GM23248 (cell line): ENCODE measurements at regions not wholly inside any gene's neighbourhood (a gene's known extent, or its start where the extent isn't known, plus 50 kb on each side); places are given as distances from the start of the nearest gene placed in this dataset.
A peak's percentile ranks its signal among the peaks of the same experiment; 100 is the strongest.

Experiments used
- DNase-seq: peaks from one replicate; pipeline ENCODE4 v3.0.0-alpha.2; 2015
- H2AFZ ChIP-seq: fragments of 200-600 bp; sonication (generic); 2 replicates; pipeline ENCODE4 v1.6.1; 2016; ENCODE audit warnings: antibody characterized with exemption
- H3F3A ChIP-seq: fragments of 200-600 bp; sonication (generic); 2 replicates; pipeline ENCODE4 v1.6.1; 2016; ENCODE audit warnings: mild to moderate bottlenecking, antibody characterized with exemption, mixed run types; ENCODE audit not compliant: insufficient read depth
- H3K27ac ChIP-seq: fragments of 200-600 bp; sonication (generic); 2 replicates; pipeline ENCODE4 v1.5.1; 2016; ENCODE audit warnings: mild to moderate bottlenecking
- H3K27me3 ChIP-seq: fragments of 200-600 bp; sonication (generic); replicated peaks from 2 replicates; pipeline ENCODE4 v1.6.1; 2016; ENCODE audit warnings: mild to moderate bottlenecking; ENCODE audit not compliant: insufficient read depth
- H3K36me3 ChIP-seq: fragments of 200-600 bp; sonication (generic); 2 replicates; pipeline ENCODE4 v1.6.1; 2016; ENCODE audit warnings: low read depth, mild to moderate bottlenecking
- H3K4me1 ChIP-seq: fragments of 200-600 bp; sonication (generic); 2 replicates; pipeline ENCODE4 v1.6.1; 2016; ENCODE audit warnings: mild to moderate bottlenecking; ENCODE audit not compliant: insufficient read depth
- H3K4me2 ChIP-seq: fragments of 200-600 bp; sonication (generic); one replicate; pipeline ENCODE4 v1.6.1; 2016; ENCODE audit warnings: mild to moderate bottlenecking; ENCODE audit not compliant: unreplicated experiment
- H3K4me3 ChIP-seq: fragments of 200-600 bp; sonication (generic); 2 replicates; pipeline ENCODE4 v1.5.1; 2016; ENCODE audit warnings: mild to moderate bottlenecking
- H3K79me2 ChIP-seq: fragments of 200-600 bp; sonication (generic); 2 replicates; pipeline ENCODE4 v1.6.1; 2016; ENCODE audit warnings: mild to moderate bottlenecking; ENCODE audit not compliant: insufficient read depth
- H3K9ac ChIP-seq: fragments of 200-600 bp; sonication (generic); 2 replicates; pipeline ENCODE4 v1.6.1; 2016; ENCODE audit warnings: mild to moderate bottlenecking
- H3K9me2 ChIP-seq: fragments of 200-600 bp; sonication (generic); 2 replicates; pipeline ENCODE4 v1.6.1; 2016; ENCODE audit warnings: mixed run types, mild to moderate bottlenecking, moderate library complexity; ENCODE audit not compliant: insufficient read depth
- H3K9me3 ChIP-seq: fragments of 200-600 bp; sonication (generic); one replicate; pipeline ENCODE4 v1.6.1; 2017; ENCODE audit warnings: low read depth
- H4K20me1 ChIP-seq: fragments of 200-600 bp; sonication (generic); 2 replicates; pipeline ENCODE4 v1.6.0; 2016; ENCODE audit not compliant: insufficient read depth
- EZH2 ChIP-seq: fragments of 200-600 bp; sonication (generic); IDR thresholded peaks from 2 replicates; pipeline ENCODE4 v1.6.1; 2018; ENCODE audit warnings: antibody characterized with exemption, mild to moderate bottlenecking; ENCODE audit not compliant: insufficient read depth, poor library complexity, severe bottlenecking
- EZH2phosphoT487 ChIP-seq: fragments of 200-600 bp; sonication (generic); IDR thresholded peaks from 2 replicates; pipeline ENCODE4 v1.6.1; 2018; ENCODE audit warnings: antibody characterized with exemption, moderate library complexity, mild to moderate bottlenecking, low read depth; ENCODE audit not compliant: insufficient read depth
- WGBS, 2 experiments: methylation state at CpG; one replicate each; pipeline ENCODE4 v1.1.6; 2015 to 2017; ENCODE audit warnings: low lambda C conversion rate in 2 of 2, low coverage in 1 of 2; ENCODE audit errors: missing lambda C conversion rate in 2 of 2; 5-methylcytosine and 5-hydroxymethylcytosine counted together
- in situ Hi-C: fragments of 300-500 bp; cut with MboI; formaldehyde crosslinking; loops from 2 replicates; pipeline ENCODE4 v1.15.0; 2020

GRCh38 chr22:27477171-27477570 is 324.4 kb downstream of the MN1 start:
- no peak overlapping the region for H3K4me2 ChIP-seq
- H3K27me3 ChIP-seq: no peaks in the 10 kb centered on the region
- H3K27ac ChIP-seq: no peak overlapping the region
- H3K9ac ChIP-seq: peak overlapping the region; percentile 41
- no peak for TF ChIP-seq EZH2phosphoT487
- no peaks in the 10 kb centered on the region for H3K79me2 ChIP-seq
- no peaks in the 10 kb centered on the region for H4K20me1 ChIP-seq
- DNase-seq: no peak
- no peaks in the 10 kb centered on the region for H3K9me2 ChIP-seq
- H3F3A ChIP-seq: peaks cover 6% of the 10 kb centered on the region
- WGBS, 2 experiments: 93 to 94% methylated on average over 6 to 7 of the region's 7 CpGs
- H2AFZ ChIP-seq: peak overlapping the region; percentile 52; the same call in 1 of the 2 replicates
- H3K36me3 ChIP-seq: no peaks in the 10 kb centered on the region
- peaks cover 37% of the 10 kb centered on the region for H3K4me1 ChIP-seq
- in situ Hi-C loops: no loop called here
- no peaks in the 10 kb centered on the region for H3K9me3 ChIP-seq
- no peak overlapping the region for H3K4me3 ChIP-seq

- no peak overlapping the region for H3K4me2 ChIP-seq
- in situ Hi-C loops: no loop called here
- no peaks in the 10 kb centered on the region for H3K9me3 ChIP-seq
- H3K4me1 ChIP-seq: peaks cover 19% of the 10 kb centered on the region
- no peak overlapping the region for H3K27ac ChIP-seq
- no peak overlapping the region for H2AFZ ChIP-seq
- H3K36me3 ChIP-seq: no peaks in the 10 kb centered on the region
- H3K9me2 ChIP-seq: no peaks in the 10 kb centered on the region
- no peak overlapping the region for H3K4me3 ChIP-seq
- WGBS, 2 experiments: 80 to 87% methylated on average over 9 of the region's 9 CpGs
- no peak for DNase-seq
- no peak overlapping the region for H3K9ac ChIP-seq
- peaks cover 6% of the 10 kb centered on the region; the same call in 1 of the 2 replicates for H3F3A ChIP-seq
- H3K79me2 ChIP-seq: no peaks in the 10 kb centered on the region
- H4K20me1 ChIP-seq: no peaks in the 10 kb centered on the region
- H3K27me3 ChIP-seq: no peaks in the 10 kb centered on the region
- TF ChIP-seq EZH2: no peak
- TF ChIP-seq EZH2phosphoT487: no peak
Observed at GRCh38 chr22:27480487-27480886, 321.1 kb downstream of the MN1 start.

- Histone ChIP-seq H3K36me3 (no peaks in the 10 kb centered on the region), H3F3A (peaks cover 6% of the 10 kb centered on the region; the same call in 1 of the 2 replicates), H3K9me3 (no peaks in the 10 kb centered on the region), H3K4me1 (no peaks in the 10 kb centered on the region), H3K4me2 (no peak overlapping the region), H3K79me2 (no peaks in the 10 kb centered on the region), H4K20me1 (no peaks in the 10 kb centered on the region), H3K9me2 (no peaks in the 10 kb centered on the region), H3K27ac (no peak overlapping the region), H3K4me3 (no peak overlapping the region), H2AFZ (no peak overlapping the region), H3K9ac (no peak overlapping the region), H3K27me3 (no peaks in the 10 kb centered on the region)
- TF ChIP-seq EZH2phosphoT487 (no peak), EZH2 (no peak)
- DNase-seq: no peak
- in situ Hi-C loops: no loop called here
- 44 to 45% methylated on average over 11 of the region's 11 CpGs for WGBS, 2 experiments
Observed at GRCh38 chr22:27482402-27482801, 319.2 kb downstream of the MN1 start.

- no peak for TF ChIP-seq EZH2phosphoT487
- no peak for TF ChIP-seq EZH2
- Histone ChIP-seq H3K4me3 (no peak overlapping the region), H3K9ac (no peak overlapping the region), H3F3A (peaks cover 6% of the 10 kb centered on the region; the same call in 1 of the 2 replicates), H3K4me1 (no peaks in the 10 kb centered on the region), H2AFZ (no peak overlapping the region), H4K20me1 (no peaks in the 10 kb centered on the region), H3K27me3 (no peaks in the 10 kb centered on the region), H3K79me2 (no peaks in the 10 kb centered on the region), H3K9me2 (no peaks in the 10 kb centered on the region), H3K9me3 (no peaks in the 10 kb centered on the region), H3K4me2 (no peak overlapping the region), H3K36me3 (no peaks in the 10 kb centered on the region), H3K27ac (no peak overlapping the region)
- in situ Hi-C loops: no loop called here
- 74 to 80% methylated on average over 12 of the region's 12 CpGs for WGBS, 2 experiments
- no peak for DNase-seq
Observed at GRCh38 chr22:27483095-27483785, 318.3 kb downstream of the MN1 start.
